ENCODE measurements at regions not wholly inside any gene's neighbourhood (a gene's known extent, or its start where the extent isn't known, plus 50 kb on each side); places are given as distances from the start of the nearest gene placed in this dataset.

GRCh38 chr10:3723766-3724165 lies 61.2 kb downstream of the KLF6 start:
- DNase-seq (ENCODE audit: extremely low spot score, insufficient read length, low read depth) (no peak), FAIRE-seq (no peak)

GRCh38 chr10:3720228-3721019 lies 64.6 kb downstream of the KLF6 start:
- FAIRE-seq: no peak

DNA sequence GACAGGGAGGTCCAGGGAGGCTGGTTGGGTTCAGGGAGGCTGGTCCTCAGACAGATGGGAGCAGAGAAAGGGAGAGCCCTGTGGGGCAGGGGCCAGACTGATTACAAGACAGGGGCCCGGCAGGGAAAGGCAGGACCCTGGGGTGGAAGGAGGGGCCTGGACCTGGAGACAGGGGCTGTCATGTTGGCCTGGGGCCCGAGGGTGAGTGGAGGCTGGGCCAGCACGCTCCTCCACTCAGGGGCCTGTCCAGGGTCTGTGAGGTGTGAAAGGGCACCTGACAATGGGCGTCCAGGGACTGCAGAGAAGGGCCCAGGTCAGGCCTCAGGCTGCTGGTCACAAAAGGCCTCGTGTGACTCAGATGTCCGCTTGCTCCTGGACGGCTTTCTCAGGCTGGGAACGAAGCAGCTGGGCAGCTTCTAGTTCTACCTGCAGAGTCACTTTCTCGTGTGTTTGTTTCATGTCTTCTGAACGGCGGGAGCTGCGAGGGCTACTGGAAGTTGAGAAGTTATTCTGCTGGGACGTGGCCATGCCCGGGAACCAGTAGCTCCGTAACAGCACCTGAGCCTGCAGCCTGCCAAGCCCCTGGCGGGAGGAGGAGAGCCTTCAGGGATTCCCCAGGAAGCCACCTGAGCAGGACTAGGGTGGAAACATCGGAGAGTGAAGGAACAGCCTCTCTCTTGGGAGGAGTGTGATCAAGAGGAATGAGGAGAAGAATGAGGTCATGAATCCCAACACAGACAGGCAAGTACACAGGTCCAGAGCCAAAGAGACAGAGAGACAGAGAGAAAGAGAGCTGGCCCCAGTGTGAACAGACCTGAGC lies 65.8 kb downstream of the KLF6 start:
- no peak for DNase-seq (ENCODE audit: extremely low spot score, insufficient read length, low read depth)
- no peak for FAIRE-seq

More at GRCh38 chr10:3720228-3721019, 64.6 kb downstream of the KLF6 start:
- no peak for DNase-seq (ENCODE audit: extremely low spot score, insufficient read length, low read depth)

DNA sequence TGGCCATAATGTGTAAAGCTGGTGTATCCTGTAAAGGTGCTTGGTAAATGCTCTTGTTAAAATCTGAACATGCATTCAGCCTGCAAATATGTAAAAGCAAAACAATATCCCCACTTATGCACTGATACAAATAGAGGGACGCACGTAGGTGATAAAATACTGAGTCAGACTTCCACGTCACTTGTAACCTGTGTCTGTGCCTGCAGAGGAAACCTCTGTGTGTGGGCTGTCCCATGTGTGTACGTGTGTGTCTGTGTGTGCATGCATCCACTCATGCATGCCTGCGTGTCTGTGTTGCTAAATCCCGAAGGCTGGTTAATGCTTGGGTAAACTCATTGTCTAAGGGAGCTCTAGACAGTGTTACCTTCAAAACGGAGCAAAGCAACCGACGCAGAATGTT lies 68.9 kb downstream of the KLF6 start:
- no peak for FAIRE-seq
- no peak for DNase-seq (ENCODE audit: extremely low spot score, insufficient read length, low read depth)

- FAIRE-seq (no peak), DNase-seq (ENCODE audit: extremely low spot score, insufficient read length, low read depth) (no peak)
These were observed 70.0 kb downstream of the KLF6 start for GRCh38 chr10:3714967-3715366.

DNA sequence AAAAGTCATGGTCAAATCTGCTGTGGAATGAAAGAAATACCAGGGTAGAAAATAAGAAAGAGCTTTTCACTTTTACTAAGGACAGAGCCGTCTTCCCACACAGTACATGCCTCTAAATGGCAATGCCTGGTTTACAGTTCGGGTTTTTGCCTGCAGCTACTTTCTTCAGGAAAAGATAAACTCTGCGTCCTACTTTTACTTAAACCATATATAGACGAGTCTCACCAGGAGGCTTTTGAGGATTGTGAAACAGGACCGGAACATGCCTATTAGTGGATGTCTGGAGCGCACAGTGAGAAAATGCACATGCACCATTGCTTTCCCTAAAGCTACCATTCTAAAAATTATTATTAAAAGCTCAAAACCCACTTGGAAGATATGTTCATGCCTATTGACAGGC lies 70.5 kb downstream of the KLF6 start:
- FAIRE-seq: no peak
- DNase-seq (ENCODE audit: extremely low spot score, insufficient read length, low read depth): no peak

DNA sequence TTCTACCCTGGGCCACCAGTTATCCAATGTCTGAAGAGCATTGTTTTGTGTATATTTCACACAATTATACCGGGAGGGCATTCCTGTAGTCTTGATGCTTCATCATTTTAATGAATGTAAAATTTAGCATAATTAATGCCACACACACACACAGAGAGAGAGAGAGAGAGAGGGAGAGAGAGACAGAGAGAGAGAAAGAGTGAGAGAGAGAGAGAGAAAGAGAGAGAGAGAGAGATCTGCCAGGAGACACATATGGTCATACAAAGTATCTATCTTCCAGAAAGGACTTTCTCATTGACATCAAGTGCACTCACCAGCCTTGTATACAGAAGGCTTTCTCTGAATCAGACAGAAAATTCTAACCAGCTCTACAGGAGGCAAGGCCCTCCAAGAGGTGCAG lies 72.3 kb downstream of the KLF6 start:
- DNase-seq (ENCODE audit: extremely low spot score, insufficient read length, low read depth) (no peak), FAIRE-seq (no peak)

- DNase-seq (ENCODE audit: extremely low spot score, insufficient read length, low read depth): no peak
- FAIRE-seq: no peak
These were observed 73.1 kb downstream of the KLF6 start for GRCh38 chr10:3711918-3712317.

- FAIRE-seq (no peak), DNase-seq (ENCODE audit: extremely low spot score, insufficient read length, low read depth) (no peak)
These were observed 74.2 kb downstream of the KLF6 start for GRCh38 chr10:3710764-3711163.

GRCh38 chr10:3709456-3710060 lies 75.5 kb downstream of the KLF6 start:
- FAIRE-seq (no peak), DNase-seq (ENCODE audit: extremely low spot score, insufficient read length, low read depth) (no peak)

DNA sequence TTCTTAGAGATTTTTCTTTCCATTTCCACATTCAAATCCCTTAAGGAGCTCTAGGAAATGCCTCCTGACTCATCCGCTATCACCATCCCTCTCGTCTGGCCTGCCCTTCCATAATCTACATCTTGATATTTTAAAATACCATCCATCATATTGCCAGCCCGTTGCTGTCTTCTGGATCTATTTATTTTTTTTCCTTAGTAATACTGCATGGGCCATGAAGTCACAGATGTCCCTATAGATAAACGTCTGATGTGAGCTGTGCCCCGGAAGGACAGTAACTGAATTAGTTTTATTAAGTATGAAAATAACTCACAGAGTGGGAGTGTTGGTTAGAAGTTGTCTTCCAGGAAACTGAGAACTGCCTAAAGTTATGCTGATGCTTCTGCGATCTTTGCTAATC lies 76.2 kb downstream of the KLF6 start:
- DNase-seq (ENCODE audit: extremely low spot score, insufficient read length, low read depth) (no peak), FAIRE-seq (no peak)

GRCh38 chr10:3704565-3705325 lies 80.3 kb downstream of the KLF6 start:
- no peak for FAIRE-seq
- DNase-seq (ENCODE audit: extremely low spot score, insufficient read length, low read depth): no peak

DNA sequence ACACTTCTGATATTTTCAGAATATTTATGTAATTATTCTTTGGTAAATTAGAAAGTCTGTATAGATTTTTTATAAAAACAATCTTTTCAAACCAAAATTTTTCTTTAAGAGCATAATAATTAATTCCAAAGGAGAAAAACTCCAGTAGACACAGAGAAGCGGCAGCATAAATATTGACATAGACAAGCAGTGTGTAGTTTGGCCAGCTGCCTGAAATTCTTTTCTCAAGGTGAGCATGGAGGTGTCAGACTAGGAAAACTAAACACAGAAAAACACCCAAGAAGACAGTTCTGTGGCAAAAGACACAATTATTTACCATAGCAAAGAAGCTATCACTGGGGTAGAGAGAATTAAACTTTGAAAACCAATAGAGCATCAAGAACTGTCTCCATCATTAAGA lies 82.4 kb downstream of the KLF6 start:
- DNase-seq (ENCODE audit: extremely low spot score, insufficient read length, low read depth) (no peak), FAIRE-seq (no peak)

GRCh38 chr10:3702056-3702546 lies 82.9 kb downstream of the KLF6 start:
- DNase-seq (ENCODE audit: extremely low spot score, insufficient read length, low read depth) (no peak), FAIRE-seq (no peak)

GRCh38 chr10:3701491-3701890 lies 83.5 kb downstream of the KLF6 start:
- DNase-seq (ENCODE audit: extremely low spot score, insufficient read length, low read depth) (no peak), FAIRE-seq (no peak)

DNA sequence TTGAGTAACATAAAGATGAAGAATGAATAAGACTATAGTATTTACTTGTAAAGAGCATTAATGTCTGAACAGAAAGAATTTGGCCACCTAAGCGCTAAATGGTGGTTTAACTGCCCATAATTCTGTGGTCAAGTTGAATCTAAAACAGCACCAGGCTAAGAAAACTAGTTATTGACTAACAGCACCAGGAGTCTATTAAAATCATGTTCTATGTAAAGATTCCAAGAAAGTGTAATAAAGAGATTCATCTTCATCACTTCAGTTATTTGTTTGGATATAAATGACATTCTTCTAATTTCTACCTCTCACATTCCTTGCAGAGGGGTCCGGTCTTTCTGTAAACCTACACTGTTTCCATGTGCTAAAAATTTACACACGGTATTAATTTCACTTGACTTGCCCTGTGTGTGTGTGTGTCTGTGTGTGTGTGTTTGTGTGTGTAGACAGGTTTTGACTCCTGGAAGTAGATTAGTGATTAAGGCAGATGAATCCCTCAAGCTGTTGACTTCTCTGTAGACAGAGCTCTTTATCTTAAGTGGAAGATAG lies 84.4 kb downstream of the KLF6 start:
- no peak for FAIRE-seq
- DNase-seq (ENCODE audit: extremely low spot score, insufficient read length, low read depth): no peak

DNA sequence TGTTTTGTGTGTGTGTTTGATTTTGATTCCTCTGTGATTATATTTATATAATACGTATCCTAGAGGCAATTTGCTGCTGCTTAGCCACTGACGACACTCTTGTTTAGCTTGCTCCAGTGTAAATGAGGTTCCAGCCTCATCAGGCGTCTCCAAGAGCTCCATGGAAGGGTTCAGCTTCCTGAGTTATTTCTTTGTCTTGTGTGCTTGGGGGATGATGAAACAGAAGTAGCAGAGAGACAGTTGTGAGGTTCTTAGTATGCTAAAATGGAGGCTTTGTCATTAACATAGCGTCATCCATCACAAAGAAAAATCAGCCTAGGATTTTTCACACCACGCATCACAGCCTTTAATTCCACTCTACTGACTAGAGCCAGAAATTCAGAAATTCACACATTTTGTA lies 85.1 kb downstream of the KLF6 start:
- FAIRE-seq (no peak), DNase-seq (ENCODE audit: extremely low spot score, insufficient read length, low read depth) (no peak)

DNA sequence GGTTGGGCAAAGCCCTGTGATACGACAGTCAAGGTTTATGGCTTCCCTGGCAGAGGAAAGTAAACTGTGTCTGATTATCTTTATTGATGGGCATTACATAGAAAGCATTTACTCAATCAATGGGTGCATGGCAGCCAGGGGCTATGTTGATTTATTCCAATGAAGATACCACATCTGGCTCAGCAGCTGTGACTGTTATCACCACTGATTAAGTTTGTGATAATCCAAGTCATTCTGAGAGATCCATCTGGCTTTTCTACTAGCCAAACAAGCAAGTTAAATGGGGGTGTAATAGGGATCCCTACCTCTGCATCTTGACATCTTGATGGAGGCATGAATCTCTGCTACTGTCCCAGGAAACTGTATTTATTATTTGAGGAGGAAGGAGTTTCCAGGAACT lies 86.7 kb downstream of the KLF6 start:
- DNase-seq (ENCODE audit: extremely low spot score, insufficient read length, low read depth) (no peak), FAIRE-seq (no peak)

DNA sequence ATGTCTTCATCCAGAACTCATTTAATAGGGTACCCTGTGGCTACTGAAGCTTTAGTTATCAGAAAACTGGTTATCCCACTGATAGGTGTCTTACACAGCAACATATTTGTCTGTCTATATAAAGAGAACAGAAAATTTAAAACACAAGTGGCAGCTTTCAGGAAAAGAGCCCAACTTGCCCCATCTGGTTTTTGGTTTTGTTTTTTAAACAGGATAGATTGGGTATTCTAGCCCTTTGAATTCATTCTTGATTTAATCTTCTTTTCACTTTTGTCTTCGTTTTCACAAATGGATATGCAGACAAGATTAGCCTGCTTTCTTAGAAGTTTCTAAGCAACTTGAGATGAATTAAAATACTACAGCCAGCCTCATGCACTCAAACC lies 91.3 kb downstream of the KLF6 start:
- no peak for DNase-seq (ENCODE audit: extremely low spot score, insufficient read length, low read depth)
- FAIRE-seq: no peak
